ENCODE measurements at regions not wholly inside any gene's neighbourhood (a gene's known extent, or its start where the extent isn't known, plus 50 kb on each side); places are given as distances from the start of the nearest gene placed in this dataset.

GRCh38 chr13:97141564-97142005 is 80.5 kb upstream of the MBNL2 start:
- TF ChIP-seq, protein P1, sequence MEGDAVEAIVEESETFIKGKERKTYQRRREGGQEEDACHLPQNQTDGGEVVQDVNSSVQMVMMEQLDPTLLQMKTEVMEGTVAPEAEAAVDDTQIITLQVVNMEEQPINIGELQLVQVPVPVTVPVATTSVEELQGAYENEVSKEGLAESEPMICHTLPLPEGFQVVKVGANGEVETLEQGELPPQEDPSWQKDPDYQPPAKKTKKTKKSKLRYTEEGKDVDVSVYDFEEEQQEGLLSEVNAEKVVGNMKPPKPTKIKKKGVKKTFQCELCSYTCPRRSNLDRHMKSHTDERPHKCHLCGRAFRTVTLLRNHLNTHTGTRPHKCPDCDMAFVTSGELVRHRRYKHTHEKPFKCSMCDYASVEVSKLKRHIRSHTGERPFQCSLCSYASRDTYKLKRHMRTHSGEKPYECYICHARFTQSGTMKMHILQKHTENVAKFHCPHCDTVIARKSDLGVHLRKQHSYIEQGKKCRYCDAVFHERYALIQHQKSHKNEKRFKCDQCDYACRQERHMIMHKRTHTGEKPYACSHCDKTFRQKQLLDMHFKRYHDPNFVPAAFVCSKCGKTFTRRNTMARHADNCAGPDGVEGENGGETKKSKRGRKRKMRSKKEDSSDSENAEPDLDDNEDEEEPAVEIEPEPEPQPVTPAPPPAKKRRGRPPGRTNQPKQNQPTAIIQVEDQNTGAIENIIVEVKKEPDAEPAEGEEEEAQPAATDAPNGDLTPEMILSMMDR (conservative IDR thresholded peaks at IDR 0.05) = no peak
- no peak for TF ChIP-seq EZH2 (IDR thresholded peaks at IDR 0.05; ENCODE audit: low read depth)

All from PC-9 (cell line).